Small intestine (tissue), 7 donors: ENCODE measurements at regions not wholly inside any gene's neighbourhood (a gene's known extent, or its start where the extent isn't known, plus 50 kb on each side); places are given as distances from the start of the nearest gene placed in this dataset.

Experiments used
- DNase-seq, 2 donors: peaks; one replicate each; pipeline versions ENCODE4 v3.0.0 to v3.0.0-alpha.2; 2013
- FAIRE-seq: peaks from 2 replicates; lab custom pipeline; 2012; peaks lifted over from hg19 to GRCh38; lab: Jason Lieb, UNC
- H3K27ac ChIP-seq, 3 donors: one replicate each; pipeline ENCODE4 v1.5.1; 2013; ENCODE audit warnings: low read length in 2 of 3, mild to moderate bottlenecking in 2 of 3, control low read depth in 1 of 3, inconsistent platforms in 1 of 3, low read depth in 1 of 3, moderate library complexity in 1 of 3
- H3K27me3 ChIP-seq, 3 donors: one replicate each; pipeline ENCODE4 v1.6.1; 2013; ENCODE audit warnings: low read length in 3 of 3, inconsistent platforms in 1 of 3; ENCODE audit not compliant: control insufficient read depth in 3 of 3, insufficient read depth in 3 of 3
- H3K36me3 ChIP-seq, 3 donors: one replicate each; pipeline ENCODE4 v1.6.1; 2013; ENCODE audit warnings: low read length in 3 of 3, inconsistent platforms in 1 of 3, low read depth in 1 of 3, mild to moderate bottlenecking in 1 of 3, moderate library complexity in 1 of 3; ENCODE audit not compliant: control insufficient read depth in 3 of 3, insufficient read depth in 2 of 3
- H3K4me1 ChIP-seq, 3 donors: one replicate each; pipeline ENCODE4 v1.6.1; 2013; ENCODE audit warnings: low read length in 2 of 3, inconsistent platforms in 1 of 3, low read depth in 1 of 3, mild to moderate bottlenecking in 1 of 3, moderate library complexity in 1 of 3; ENCODE audit not compliant: control insufficient read depth in 3 of 3, insufficient read depth in 2 of 3
- H3K4me3 ChIP-seq, 3 donors: one replicate each; pipeline ENCODE4 v1.5.1; 2013; ENCODE audit warnings: low read length in 3 of 3, control low read depth in 1 of 3, inconsistent platforms in 1 of 3, low read depth in 1 of 3, mild to moderate bottlenecking in 1 of 3, moderate library complexity in 1 of 3
- H3K9me3 ChIP-seq, 2 donors: one replicate each; pipeline ENCODE4 v1.6.1; 2013; ENCODE audit warnings: low read depth in 1 of 2, low read length in 1 of 2; ENCODE audit not compliant: control insufficient read depth in 2 of 2, insufficient read depth in 1 of 2
- WGBS, 3 donors: extraction: QIAGEN DNeasy Blood & Tissue Kit; methylation state at CpG; one replicate each; pipeline ENCODE4 v1.1.7; 2013; 5-methylcytosine and 5-hydroxymethylcytosine counted together
- donor health status: healthy with polysubstance abuse.
- donor health status: control.
- donor health status: control.
- donor health status: Bipolar disorder and iron deficiency.
- donor health status: healthy.

- Histone ChIP-seq H3K4me3 (no peak overlapping the region), H3K4me1 (peaks cover 0 to 6% (median 0%) of the 10 kb centered on the region in 3 donors), H3K27ac (no peak overlapping the region), H3K9me3 (no peaks in the 10 kb centered on the region), H3K27me3 (peaks cover 13 to 32% (median 15%) of the 10 kb centered on the region in 3 donors), H3K36me3 (no peaks in the 10 kb centered on the region)
- DNase-seq, result no peak
- FAIRE-seq, result no peak
- 70 to 96% (median 90%) methylated on average over 1 of the region's 1 CpG for WGBS, 3 donors
Measured at GRCh38 chr2:196589419-196589818, 50.1 kb upstream of the CCDC150 start.
